Suppressor macrophage (primary cell): ENCODE measurements at regions not wholly inside any gene's neighbourhood (a gene's known extent, or its start where the extent isn't known, plus 50 kb on each side); places are given as distances from the start of the nearest gene placed in this dataset.

Experiments used
- DNase-seq, 4 experiments: peaks; one replicate each; pipeline ENCODE4 v3.0.0-alpha.2; 2020 to 2022

DNA sequence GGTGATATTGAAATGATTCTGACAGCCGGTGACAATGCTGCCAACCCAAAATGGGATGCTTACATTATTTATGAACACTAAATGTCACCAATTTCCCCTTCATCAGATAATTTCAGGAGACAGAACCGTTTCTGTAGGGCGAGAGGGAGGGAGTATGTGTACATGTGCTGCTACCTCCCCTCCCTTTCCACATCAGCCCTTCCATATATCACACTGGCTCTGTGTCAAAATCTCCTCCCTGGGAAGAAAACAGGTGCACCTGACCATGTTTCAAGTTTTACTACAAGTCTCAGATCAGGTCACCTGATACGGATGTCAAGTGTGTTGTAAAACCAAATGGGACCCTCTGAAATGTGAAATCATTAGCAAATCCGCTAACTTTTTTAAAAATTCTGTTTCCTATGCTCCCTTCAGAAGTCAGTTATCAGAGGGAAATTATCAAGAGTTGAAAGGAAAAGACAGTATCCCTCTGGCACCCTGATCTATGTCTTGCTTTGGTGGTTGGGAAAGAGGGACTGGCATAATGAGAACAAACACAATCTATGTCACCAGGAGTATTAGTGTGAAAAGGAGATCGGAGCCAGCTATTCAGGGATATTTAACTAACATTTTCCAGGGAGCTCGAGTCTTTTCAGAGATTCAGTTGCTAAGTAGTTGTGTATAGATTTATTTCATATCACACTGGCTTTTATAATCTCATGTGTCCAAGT is 1002.3 kb upstream of the CDH8 start:
- DNase-seq: no peak

DNA sequence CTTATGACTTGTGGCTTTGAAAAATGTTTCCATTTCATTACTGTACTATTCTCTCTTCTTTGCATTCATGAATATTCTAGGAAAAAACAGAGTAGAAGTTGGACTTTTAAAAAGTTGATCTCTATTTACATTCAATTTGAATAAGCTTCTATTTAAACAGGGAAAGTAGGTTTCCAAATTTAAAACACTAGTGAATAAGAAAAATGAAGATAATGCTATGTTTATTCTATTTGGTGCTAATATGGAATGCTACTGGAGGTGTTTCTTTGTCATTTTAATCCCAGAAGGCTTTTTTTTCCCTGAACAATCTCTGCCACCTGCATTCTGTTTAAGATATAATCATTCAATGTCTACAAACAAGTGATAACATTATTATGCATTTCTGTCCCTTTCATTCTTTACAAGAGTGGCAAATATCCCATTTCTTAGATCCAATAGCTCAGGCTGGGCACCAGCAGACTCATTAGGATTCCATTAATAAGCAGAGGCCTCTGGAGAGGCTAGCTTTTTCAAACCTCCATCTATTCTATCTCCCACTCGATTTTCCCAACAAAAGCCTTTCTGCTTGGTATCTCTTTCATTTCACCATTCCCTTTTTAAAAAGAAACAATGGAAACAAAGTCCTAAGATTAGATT is 1001.6 kb upstream of the CDH8 start:
- no peak for DNase-seq

DNA sequence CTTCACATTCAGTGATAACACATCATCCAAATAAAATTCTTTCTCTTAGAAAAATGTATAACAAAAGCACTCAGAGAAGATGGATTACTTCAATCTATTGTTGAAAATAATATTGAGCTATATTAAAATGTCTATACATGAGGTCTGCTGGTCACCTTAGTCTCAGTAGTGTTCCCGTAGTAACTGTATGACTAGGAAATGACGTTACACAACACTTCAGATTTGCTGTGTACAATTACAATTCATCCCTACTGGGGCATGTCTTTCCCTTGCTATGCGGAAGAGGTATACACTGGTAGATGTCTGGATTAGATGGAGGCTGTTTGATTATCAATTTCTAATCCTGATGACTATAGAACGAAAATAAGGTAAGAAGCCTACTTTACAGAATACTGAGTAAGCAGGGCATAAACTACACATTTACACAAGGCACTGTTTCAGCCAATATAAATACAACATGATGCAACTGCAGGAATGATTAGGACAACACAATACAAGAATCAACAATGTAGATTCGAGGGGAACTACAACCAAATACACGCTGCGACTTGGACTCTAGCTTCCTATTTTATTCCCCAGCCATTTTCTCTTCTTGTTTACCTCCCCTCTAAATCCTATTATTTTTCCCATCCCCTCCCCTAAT is 982.5 kb upstream of the CDH8 start:
- no peak for DNase-seq

DNA sequence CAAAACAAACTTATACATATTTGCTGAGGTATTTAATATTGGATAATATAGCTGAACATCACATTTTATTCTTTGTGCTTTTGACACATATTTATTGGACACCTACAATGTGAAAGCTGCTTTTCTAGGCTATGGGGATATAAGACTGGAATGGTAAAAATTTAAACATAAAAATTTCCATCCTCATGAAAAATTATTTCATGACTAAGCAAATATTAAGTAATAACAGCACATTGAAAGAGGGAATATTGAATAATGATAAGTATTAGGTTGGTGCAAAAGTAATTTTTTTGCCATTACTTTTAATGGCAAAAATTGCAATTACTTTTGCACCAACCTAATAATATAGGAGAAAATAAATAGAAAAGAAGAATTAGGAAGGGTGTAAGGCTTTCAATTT is 972.5 kb upstream of the CDH8 start:
- DNase-seq: no peak

DNA sequence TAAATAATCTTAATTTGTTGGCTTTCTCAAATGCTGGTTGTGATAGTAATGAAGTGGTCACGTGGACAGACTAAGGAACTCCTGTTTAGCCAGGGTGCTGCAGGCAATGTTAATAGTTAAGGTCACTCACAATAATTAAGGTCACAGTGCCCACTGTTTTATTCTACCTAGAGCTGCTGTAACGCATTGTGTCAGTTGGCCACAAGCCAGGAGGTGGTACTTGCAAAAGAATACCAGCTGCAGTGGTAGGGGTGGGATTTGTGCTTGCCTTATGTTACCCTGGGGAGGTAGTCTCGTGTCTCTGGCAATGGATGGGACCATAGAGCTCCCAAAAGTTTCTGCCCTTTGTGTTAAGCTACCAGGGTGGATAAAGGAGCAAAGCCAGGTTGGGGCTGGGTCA is 969.1 kb upstream of the CDH8 start:
- no peak for DNase-seq

DNA sequence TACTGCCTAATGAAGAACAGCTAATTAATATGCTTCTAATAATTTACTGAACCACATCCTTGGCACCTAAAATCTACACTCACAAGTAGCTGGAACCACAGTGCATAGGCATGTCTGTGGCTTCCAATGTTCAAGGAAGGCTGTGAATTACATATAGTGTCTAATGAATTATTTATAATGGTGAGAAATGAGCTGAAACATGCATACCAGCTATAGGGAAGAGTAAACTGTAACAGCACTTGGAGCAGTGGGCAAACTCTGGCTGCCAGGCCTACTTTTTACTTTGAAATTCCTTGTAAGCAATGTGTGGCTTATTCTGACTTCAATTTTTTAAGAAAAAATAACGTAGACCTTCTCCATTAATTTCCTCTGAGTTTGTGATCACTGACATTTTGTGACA is 953.2 kb upstream of the CDH8 start:
- DNase-seq: no peak

DNA sequence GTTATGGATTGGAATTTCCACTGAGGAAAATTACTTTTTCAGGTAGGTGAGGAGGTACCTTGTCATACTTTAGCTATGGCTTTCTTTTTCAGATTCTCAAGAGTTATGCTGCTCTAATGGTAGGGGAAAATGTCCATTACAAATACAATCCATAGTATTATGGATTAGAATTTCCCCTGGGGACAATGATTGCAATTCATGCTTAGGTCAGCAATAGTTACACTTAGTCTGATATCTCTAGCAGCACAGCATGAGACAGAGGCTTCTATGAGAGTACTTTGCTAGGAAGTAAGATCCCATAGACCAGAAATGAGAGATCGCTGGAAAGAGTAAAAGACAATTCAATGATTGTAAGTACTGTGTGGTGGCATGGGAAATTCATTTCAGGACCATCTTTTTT is 949.5 kb upstream of the CDH8 start:
- DNase-seq: no peak

DNA sequence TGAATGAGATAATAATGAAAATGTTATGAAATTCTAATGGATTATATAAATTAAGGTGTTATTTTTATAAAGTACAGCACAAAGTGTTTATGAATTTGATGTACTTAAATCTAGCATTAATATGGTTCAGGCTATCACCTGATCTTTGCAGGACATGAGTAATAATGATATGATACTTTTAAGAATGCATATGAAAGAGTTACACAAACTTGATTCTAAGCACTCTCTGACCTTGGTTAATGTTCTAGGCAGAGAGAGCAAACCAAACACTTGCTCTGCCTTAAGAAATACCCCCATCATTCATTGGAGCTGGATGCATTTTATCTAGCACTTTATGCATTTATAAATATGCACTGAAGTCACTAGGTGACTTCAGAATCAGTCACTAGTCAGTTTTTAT is 942.2 kb upstream of the CDH8 start:
- DNase-seq: no peak

DNA sequence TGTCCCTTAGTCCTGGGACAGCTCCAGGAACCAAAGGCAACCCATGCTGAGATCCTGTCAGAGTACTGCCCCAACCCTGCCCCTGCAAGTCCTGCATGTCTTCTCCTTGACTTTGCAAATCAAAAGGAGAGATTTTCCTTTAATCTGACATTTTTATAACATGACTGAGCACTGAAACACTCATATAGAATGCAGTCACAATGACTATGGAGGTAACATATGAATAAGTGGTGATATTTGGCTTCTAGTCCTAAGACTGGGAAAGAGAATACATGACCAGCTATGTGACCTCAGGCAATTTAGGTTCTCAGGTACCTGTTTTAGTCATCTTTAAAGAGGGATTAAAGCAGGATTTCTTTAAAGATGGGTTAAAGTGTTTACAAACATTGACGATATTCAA is 941.6 kb upstream of the CDH8 start:
- no peak for DNase-seq

DNA sequence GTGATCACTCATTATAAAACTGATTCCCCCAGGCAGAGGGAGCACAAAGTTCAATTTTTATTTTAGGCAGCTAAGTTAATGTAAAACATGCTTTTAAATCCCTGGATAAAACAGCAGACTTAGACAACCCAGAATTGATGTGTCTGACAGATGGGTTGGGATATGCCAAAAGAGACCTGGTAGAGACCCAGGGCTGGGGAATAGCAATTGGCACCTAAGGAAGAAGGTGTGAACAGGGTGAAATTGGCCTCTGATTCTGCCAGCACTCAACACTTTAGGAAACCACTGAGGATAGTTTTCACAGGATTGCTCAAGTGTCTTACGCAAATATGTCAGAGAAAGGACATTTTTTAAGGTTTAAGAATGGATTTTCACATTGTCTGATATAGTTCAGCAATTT is 938.2 kb upstream of the CDH8 start:
- no peak for DNase-seq

DNA sequence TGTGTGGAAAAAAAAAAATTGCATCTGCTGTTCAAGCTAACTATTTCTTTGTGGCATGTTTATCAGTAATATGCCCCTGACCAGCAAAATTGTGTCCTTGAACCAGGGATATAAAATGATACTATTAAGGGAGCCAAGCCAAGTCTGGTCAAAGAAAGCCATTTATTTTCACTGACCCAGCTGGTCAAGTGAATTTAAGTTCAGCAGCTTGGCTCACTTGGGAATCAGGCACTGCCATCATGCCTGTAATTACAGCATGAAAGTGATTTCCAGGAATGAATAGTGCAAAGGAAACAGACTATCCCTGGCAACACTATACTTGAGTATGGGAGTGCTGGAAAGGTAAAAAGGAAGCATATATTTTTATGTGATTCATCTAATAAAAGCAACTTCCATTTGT is 934.6 kb upstream of the CDH8 start:
- DNase-seq: no peak

DNA sequence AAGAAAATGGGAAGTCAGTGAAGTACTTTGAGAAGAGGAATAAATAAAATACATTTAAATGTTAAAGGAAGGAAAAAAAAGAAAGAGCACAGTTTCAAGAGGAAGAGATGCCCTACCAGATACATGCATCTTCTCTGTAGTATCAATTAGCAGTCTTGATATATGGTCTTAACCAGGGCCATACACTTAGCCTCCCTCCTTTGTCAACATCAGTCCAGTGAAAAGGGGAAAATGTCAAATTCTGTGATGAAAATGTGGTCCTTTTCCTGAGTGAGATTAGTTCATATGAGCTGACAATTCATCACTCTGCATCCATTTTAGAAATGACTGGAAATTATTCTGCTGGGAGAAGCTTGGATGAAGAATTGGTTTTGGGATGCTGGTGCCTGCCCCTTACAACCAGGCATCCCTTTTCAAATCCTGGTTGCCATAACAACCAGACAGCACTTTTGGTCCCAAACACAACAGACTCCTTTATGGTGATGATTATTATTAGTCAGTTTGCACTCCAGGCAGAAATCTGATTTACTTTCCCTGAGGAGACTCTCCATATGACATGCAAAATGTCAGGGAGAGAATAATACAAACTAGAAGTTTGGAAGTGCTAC is 933.6 kb upstream of the CDH8 start:
- no peak for DNase-seq

DNA sequence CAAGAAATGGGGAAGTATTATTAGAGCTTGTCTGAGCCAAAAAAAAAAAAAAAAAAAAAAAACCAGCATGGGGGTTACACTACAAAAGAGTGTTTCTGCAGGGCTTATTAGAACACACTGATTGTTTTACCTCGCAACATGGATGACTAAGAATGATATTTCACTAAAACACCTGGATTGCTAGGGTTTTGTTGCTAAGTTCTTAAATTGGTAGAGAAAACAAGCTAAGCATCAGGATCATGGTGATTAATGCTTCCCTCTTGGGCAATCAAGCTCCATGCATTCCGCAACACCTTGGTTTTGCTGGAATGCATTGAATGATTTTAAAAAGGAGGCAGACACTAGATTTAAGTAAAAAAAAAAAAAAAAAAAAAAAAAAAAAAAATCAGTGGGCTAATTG is 931.4 kb upstream of the CDH8 start:
- DNase-seq: no peak

DNA sequence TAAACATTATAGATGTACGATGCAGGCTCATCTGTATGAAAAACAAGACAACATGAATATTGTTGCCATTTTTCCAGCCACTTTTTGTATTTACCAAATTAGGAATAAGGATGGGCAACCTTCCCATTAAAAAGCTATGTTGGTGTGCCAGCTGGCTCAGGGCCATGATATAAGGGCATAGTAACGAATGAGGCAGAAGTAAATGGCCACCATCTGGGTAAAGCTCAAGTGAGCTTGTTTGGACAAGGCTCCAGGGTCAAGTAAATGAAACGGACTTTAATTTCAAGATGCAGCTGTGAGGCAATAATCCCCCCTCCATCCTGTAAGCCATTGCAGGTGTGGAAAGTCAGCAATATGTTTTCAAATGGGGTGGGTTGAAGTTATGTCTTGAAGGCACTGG is 930.9 kb upstream of the CDH8 start:
- no peak for DNase-seq

DNA sequence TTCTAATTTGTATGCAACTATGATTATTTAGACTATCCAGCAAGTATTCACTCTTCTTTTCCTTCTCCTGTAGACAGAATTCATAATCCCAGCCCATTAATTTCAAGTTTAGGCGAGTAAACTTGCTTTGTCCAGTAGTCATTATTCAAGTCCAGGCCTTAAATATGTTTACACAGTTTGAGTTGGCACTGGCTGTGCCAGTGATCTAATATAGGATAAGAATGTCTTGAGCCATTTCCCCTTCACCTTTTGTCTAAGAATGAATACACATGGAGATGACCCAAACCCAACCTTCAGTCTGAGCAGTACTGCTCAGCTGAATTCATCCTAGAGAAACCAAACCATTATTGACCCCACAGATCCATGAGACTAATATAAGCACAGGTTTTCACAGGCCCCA is 930.4 kb upstream of the CDH8 start:
- no peak for DNase-seq

DNA sequence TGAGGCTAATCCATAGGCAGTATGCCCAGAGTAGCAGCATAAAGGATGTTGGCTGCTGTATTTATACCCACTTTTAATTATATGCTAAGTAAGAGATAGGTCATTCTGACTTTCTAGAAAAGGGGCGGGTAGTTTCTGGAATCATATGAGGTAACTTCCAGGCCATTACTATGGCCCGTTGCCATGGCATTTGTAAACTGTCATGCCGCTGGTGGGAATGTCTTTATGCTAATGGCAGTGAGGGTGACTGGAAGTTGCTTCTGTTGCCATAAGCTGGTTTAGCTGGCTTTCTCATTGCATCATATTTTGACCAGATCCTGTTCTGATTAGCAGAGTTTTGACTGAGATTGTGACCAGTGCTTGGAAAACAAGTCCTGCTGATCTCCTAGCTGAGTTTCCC is 929.6 kb upstream of the CDH8 start:
- no peak for DNase-seq

DNA sequence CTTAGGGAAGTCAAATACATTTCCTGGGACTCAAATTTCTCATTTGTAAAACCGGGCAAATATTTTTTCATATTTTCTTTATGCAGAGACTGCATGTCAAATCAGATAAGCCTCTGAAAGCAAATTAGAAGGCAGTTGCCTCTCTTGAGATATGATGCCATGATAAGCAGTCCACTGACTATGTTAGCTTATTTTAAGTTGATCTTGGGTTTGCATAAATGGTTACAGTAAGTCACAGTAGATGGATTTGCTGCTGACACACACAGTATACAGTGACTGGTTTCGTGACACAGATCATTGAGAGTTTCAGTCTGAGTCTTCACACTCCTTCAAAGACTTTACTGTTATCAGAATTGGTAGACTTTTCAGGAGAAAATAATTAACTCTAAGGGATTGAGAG is 927.6 kb upstream of the CDH8 start:
- no peak for DNase-seq

DNA sequence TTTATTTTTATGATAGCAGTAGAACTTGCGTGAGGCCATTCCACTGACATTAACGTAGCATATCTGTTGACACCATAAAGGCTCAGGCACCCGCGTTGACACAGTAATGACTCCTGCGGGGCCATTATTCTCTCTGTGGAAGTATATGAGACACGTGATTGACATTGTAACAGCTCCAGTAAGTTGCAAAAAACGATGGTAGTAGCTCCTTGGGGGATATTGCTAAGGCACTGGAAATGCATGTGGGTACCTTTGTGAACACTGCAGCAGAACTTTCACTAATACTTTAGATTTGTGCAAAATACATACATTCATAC is 918.8 kb upstream of the CDH8 start:
- DNase-seq: no peak

DNA sequence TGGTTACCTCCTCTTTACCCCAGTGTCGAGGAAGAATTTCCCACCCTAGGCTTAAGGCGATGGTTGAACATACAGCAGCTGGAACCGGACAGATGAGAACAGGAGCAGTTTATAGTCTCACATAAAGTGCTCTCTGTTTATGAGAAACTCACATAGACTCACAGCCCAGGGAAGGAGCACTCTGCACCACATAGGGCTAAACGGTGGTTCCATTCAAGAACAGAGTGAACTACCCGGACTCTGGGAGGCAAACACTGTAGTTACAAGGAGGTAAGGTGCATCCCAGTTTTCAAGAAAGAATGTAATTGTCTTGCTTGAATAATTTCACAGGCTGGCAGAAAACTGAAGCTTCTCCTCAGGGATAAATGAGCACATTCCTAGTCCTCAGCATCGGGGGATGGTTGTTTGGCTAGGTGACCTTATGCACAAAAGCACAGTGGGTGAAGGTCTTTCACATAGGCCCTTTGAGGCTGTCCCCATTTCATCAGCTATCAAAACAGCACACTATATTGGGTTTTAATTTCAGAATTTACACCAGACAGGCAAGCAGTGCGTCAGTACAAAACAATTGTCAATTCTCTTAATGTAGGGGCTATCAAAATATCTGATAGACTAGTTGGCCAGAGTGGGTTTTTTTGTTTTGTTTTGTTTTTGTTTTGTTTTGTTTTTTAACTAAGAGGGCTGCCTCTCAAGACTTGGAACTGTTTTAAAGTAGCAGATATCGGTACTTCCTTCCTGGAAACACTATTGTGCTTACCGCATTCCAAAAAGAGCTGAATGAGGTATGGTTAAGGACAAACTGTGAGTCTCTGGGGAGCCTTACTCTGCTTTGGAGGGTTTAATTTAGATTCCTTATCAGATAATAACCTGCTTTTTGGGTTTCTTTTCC is 918.1 kb upstream of the CDH8 start:
- no peak for DNase-seq

DNA sequence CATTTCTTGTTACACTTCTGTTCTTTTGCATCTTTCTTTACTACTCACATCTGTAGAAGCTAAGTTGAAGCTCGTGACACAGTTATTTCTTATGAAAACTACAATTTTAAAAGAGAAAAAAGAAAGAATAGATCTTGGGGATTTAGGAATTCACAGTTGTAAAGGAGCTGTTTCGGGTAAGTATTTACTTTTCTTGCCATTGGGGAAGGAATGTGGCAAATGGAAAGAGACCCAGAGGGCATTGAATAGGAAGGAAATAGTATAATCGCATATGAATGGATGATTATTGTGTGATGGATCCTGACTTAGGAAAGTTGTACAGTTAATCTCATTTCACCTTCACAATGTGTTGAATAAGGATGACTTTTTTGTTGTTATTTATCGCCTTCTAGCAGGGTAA is 914.1 kb upstream of the CDH8 start:
- DNase-seq: no peak

DNA sequence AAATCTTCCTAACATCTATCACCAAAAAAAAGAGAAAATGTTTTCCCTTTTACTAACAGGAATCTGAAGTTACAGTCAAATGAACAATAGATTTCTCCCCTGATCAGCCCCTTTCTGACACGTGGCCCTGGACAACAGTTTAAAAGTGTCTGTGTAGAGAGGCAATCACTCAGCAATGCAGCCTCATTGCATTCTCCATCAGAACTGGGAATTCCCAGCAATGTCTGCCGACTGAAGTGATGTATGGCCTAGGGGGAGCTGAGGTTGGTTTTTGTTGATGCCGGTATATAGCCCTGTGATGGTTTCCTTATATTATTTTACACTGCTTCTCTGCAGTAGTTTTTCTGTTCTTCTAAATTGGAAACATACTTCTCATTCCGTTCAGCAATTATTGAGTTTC is 904.3 kb upstream of the CDH8 start:
- DNase-seq: no peak

DNA sequence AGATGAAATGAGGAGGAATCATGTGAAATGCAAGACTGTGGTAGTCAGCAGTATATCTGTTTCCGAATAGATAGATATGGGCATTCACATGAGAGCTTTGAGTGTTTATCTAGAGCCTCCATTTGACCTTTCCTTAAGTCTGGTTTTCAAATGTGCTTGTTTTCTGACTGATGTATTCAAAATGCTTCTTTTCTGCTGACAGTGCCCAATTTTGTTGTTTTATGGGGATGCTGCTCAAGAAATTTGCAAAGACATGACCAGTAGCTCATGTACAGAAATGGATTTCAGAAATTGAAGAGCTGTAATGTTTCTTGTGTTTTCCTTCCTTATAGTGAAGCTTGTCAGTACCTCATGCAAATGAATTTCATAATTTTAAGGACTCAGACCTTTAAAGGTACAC is 903.4 kb upstream of the CDH8 start:
- no peak for DNase-seq

DNA sequence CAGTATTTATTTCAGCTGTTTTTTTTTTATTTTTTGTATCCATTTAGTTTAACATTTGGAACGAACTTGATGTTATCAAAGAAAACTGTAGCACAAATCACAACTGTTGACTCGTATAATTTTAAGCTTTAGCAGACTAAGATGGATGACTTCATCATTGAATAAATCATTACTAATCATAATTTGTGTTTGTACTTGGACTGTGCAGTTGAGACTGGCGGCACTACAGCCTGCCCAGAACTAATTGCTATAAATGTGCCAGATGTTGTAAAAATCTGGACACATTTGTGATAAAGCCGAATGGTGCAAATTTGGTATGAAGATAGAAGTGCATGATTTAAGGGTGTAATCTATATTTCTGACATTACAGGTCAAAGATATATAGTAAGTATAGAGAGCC is 897.7 kb upstream of the CDH8 start:
- DNase-seq: no peak
